Muscle layer of duodenum (tissue), 2 donors: ENCODE measurements at regions not wholly inside any gene's neighbourhood (a gene's known extent, or its start where the extent isn't known, plus 50 kb on each side); places are given as distances from the start of the nearest gene placed in this dataset.

Source experiments
- H3K27ac ChIP-seq: one replicate; pipeline ENCODE4 v1.7.0; 2013; ENCODE audit warnings: mild to moderate bottlenecking, low read length
- H3K27me3 ChIP-seq: one replicate; pipeline ENCODE4 v1.7.0; 2013; ENCODE audit warnings: low read depth, mild to moderate bottlenecking, control low read depth, low read length
- H3K36me3 ChIP-seq, 2 donors: one replicate each; pipeline ENCODE4 v1.7.0; 2013; ENCODE audit warnings: low read length in 2 of 2, control low read depth in 1 of 2, mild to moderate bottlenecking in 1 of 2; ENCODE audit not compliant: insufficient read depth in 2 of 2, control insufficient read depth in 1 of 2
- H3K4me1 ChIP-seq, 2 donors: one replicate each; pipeline ENCODE4 v1.7.0; 2013; ENCODE audit warnings: low read length in 2 of 2, mild to moderate bottlenecking in 2 of 2, control low read depth in 1 of 2, moderate library complexity in 1 of 2; ENCODE audit not compliant: insufficient read depth in 2 of 2, control insufficient read depth in 1 of 2
- H3K4me3 ChIP-seq, 2 donors: one replicate each; pipeline ENCODE4 v1.7.0; 2013; ENCODE audit warnings: low read length in 2 of 2, low read depth in 1 of 2, mild to moderate bottlenecking in 1 of 2
- H3K9me3 ChIP-seq, 2 donors: one replicate each; pipeline ENCODE4 v1.7.0; 2013; ENCODE audit warnings: low read length in 2 of 2, control low read depth in 1 of 2, mild to moderate bottlenecking in 1 of 2; ENCODE audit not compliant: control insufficient read depth in 1 of 2
- donor health status: healthy.

GRCh38 chr15:101590785-101591184 lies 61.4 kb downstream of the TM2D3 start:
- H3K36me3 ChIP-seq: no peaks in the 10 kb centered on the region
- peaks cover 0 to 2% of the 10 kb centered on the region in 2 donors for H3K9me3 ChIP-seq
- no peak overlapping the region for H3K27ac ChIP-seq
- no peak overlapping the region for H3K4me3 ChIP-seq
- H3K27me3 ChIP-seq: no peaks in the 10 kb centered on the region
- H3K4me1 ChIP-seq: no peaks in the 10 kb centered on the region

GRCh38 chr15:101583284-101583683 lies 68.9 kb downstream of the TM2D3 start:
- H3K4me3 ChIP-seq: no peak overlapping the region
- no peak overlapping the region for H3K27ac ChIP-seq
- H3K27me3 ChIP-seq: peaks cover 5% of the 10 kb centered on the region
- no peaks in the 10 kb centered on the region for H3K36me3 ChIP-seq
- no peaks in the 10 kb centered on the region for H3K9me3 ChIP-seq
- H3K4me1 ChIP-seq: no peaks in the 10 kb centered on the region

GRCh38 chr15:101580431-101580830 lies 71.8 kb downstream of the TM2D3 start:
- no peak overlapping the region for H3K4me3 ChIP-seq
- no peaks in the 10 kb centered on the region for H3K4me1 ChIP-seq
- H3K27me3 ChIP-seq: peaks cover 5% of the 10 kb centered on the region
- no peaks in the 10 kb centered on the region for H3K36me3 ChIP-seq
- no peaks in the 10 kb centered on the region for H3K9me3 ChIP-seq
- H3K27ac ChIP-seq: no peak overlapping the region

- Histone ChIP-seq H3K4me3 (no peak overlapping the region), H3K27me3 (peaks cover 5% of the 10 kb centered on the region), H3K36me3 (no peaks in the 10 kb centered on the region), H3K4me1 (no peaks in the 10 kb centered on the region), H3K27ac (no peak overlapping the region), H3K9me3 (no peaks in the 10 kb centered on the region)
These were observed 72.5 kb downstream of the TM2D3 start for GRCh38 chr15:101579631-101580163.

- Histone ChIP-seq H3K27ac (no peak overlapping the region), H3K36me3 (no peaks in the 10 kb centered on the region), H3K4me1 (no peaks in the 10 kb centered on the region), H3K4me3 (no peak overlapping the region), H3K9me3 (no peaks in the 10 kb centered on the region), H3K27me3 (peaks cover 5% of the 10 kb centered on the region)
These were observed 73.7 kb downstream of the TM2D3 start for GRCh38 chr15:101578443-101578894.

- Histone ChIP-seq H3K36me3 (no peaks in the 10 kb centered on the region), H3K4me3 (no peak overlapping the region), H3K4me1 (no peaks in the 10 kb centered on the region), H3K27ac (no peak overlapping the region), H3K9me3 (no peaks in the 10 kb centered on the region), H3K27me3 (peaks cover 4% of the 10 kb centered on the region)
These were observed 78.2 kb downstream of the TM2D3 start for GRCh38 chr15:101573951-101574350.

GRCh38 chr15:101570241-101570640 lies 80.7 kb upstream of the PCSK6 start:
- Histone ChIP-seq H3K4me3 (no peak overlapping the region), H3K36me3 (no peaks in the 10 kb centered on the region), H3K27ac (no peak overlapping the region), H3K4me1 (no peaks in the 10 kb centered on the region), H3K9me3 (no peaks in the 10 kb centered on the region), H3K27me3 (no peaks in the 10 kb centered on the region)

GRCh38 chr15:101568821-101569555 lies 79.5 kb upstream of the PCSK6 start:
- Histone ChIP-seq H3K36me3 (no peaks in the 10 kb centered on the region), H3K4me1 (no peaks in the 10 kb centered on the region), H3K9me3 (no peaks in the 10 kb centered on the region), H3K27me3 (no peaks in the 10 kb centered on the region), H3K27ac (no peak overlapping the region), H3K4me3 (no peak overlapping the region)

- Histone ChIP-seq H3K36me3 (no peaks in the 10 kb centered on the region), H3K27me3 (no peaks in the 10 kb centered on the region), H3K27ac (no peak overlapping the region), H3K9me3 (no peaks in the 10 kb centered on the region), H3K4me3 (no peak overlapping the region), H3K4me1 (no peaks in the 10 kb centered on the region)
These were observed 78.8 kb upstream of the PCSK6 start for GRCh38 chr15:101568309-101568708.

- H3K9me3 ChIP-seq: no peaks in the 10 kb centered on the region
- H3K27ac ChIP-seq: no peak overlapping the region
- H3K4me3 ChIP-seq: no peak overlapping the region
- no peaks in the 10 kb centered on the region for H3K4me1 ChIP-seq
- no peaks in the 10 kb centered on the region for H3K27me3 ChIP-seq
- no peaks in the 10 kb centered on the region for H3K36me3 ChIP-seq
These were observed 77.4 kb upstream of the PCSK6 start for GRCh38 chr15:101566748-101567488.

GRCh38 chr15:101565377-101565776 lies 75.9 kb upstream of the PCSK6 start:
- Histone ChIP-seq H3K36me3 (no peaks in the 10 kb centered on the region), H3K9me3 (no peaks in the 10 kb centered on the region), H3K4me1 (no peaks in the 10 kb centered on the region), H3K27me3 (no peaks in the 10 kb centered on the region), H3K27ac (no peak overlapping the region), H3K4me3 (no peak overlapping the region)
